ENCODE measurements at regions not wholly inside any gene's neighbourhood (a gene's known extent, or its start where the extent isn't known, plus 50 kb on each side); places are given as distances from the start of the nearest gene placed in this dataset.
"Not testable (repeated sequence)": the region's sequence is repeated elsewhere in the genome, so short reads cannot be mapped to it uniquely, and the experiment has no call there.

GRCh38 chr11:56883371-56883987 lies 105.2 kb upstream of the OR5AK2 start:
- DNase-seq (ENCODE audit: low spot score) (no peak), FAIRE-seq (no peak)

DNA sequence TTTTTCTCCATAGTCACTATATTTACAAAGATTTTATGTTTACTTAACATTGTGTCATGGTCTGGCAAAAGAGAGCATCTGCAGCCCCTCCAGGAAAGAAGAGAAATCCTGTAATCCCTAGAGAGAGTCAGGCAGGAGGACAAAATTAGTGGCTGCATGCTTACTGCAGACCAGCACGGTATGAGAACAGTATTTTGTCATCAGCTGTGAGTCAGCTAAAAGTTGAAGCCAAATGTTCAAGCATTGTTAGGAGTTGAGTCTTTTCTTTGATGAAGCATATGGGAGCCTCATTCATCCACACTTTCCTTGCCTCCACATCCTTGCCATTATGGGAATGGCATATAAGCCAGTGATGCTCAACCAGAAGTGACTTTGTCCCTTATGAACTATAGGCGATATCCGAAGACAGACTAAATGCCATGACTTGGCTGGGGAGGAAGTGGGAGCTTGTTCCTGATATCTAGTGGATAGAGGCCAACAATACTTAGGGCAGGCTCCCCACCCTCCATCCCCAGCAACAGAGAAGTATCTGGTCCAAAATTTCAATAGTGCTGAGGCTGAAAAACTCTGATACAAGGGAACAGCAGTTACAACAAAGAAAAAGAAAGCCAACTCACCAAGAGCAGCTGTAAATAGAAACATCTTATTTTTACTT lies 112.0 kb upstream of the OR5AK2 start:
- FAIRE-seq: no peak
- no peak for DNase-seq (ENCODE audit: low spot score)

GRCh38 chr11:56855217-56855616 lies 106.7 kb upstream of the OR9G4 start:
- FAIRE-seq (no peak), DNase-seq (ENCODE audit: low spot score) (no peak)

DNA sequence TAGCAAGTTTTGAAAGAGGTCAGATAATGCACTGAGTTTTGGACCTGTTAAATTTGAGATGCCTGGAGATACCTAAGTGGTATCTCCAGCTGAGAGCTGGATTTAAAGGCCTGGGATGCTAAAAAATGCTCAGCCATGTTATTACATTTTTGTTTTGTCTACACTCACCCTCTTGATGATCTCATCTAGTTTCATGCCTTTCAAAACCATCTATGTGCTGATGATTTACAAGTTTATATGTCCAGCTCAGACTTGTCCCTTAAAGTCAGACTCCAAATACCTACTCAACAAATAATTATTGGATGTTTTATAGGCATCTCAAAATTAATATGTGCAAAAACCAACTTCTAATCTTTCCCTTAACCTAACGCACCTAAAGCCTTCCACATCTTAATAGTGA lies 103.6 kb upstream of the OR9G4 start:
- no peak for FAIRE-seq
- DNase-seq (ENCODE audit: low spot score): no peak

GRCh38 chr11:56849852-56850251 lies 101.4 kb upstream of the OR9G4 start:
- DNase-seq (ENCODE audit: low spot score) (no peak), FAIRE-seq (no peak)

GRCh38 chr11:56849250-56849649 lies 100.8 kb upstream of the OR9G4 start:
- DNase-seq (ENCODE audit: low spot score): no peak

DNA sequence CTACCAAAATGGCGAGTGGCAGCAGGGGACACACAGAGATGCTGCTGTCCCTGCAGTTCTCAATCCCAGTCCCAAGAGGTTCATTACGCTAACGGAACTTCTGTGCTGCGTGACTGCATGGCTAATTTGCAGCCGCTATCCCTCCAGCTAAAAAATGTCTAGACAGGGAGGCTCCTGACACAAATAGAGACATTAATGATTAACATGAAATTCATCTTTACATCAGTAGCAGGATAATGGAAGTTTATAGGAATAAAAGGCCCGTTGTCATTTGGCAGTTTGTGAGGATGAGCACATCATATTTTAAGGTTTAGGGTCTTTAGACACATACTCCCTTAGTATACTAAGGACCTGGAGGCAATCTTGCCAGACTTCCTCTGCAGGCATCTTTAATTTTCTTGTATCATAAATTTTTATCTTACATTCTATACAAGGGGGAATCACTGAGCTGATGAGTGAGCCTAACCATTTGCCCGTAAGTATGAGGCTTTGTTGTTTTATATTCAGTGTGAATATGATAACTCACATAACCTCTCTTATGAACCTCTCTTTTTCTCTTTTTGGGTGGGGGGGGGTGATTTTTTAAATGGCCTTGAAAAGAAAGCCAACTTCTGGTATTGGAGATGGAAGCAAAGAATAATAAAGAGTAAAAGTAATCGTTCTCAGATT lies 99.8 kb upstream of the OR9G4 start:
- DNase-seq (ENCODE audit: low spot score) (peak; percentile 19), FAIRE-seq (no peak)

More at GRCh38 chr11:56849250-56849649, 100.8 kb upstream of the OR9G4 start:
- FAIRE-seq: no peak

DNA sequence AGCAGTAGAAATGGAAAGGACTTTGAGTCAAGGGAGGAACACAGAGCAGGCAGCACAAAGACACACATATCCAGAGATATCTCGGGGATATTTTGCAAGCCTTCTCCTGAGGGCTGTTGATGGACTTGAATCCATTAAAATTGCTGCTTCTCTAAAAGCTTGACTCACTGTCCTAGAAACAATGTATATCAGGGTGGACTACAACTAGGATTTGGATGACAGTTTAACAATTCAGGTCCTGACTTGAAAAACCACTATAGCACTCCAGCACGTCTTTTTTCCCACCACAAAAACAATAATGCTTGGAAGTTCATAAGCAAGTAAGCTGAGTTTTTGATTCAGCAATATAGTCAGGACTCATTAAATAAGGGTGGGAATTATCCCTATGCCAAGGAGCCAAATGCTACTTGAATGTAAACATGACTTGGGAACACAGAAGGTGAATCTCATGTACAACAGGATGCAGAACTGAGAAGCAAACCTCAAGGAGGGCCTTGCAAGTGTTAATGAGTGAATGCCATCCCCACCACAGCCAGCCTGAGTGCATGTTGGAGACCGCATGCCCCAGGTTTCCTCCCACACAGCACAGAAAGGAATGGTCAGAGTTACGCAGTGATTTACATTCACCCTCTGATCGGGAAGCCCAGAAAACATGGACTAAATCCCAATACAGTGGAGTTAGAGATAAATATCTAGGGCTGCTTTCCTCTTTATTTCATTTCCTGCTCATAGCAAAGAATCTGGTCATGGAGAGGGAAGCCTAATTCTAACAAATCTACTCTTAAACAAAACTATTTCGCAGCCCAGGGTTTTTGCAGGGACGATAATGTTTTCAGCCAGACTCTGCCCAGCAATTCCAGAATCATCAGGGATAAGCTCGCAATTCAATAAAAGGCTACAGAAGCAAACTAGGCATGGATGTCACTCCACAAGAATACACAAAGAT lies 98.4 kb upstream of the OR9G4 start:
- FAIRE-seq (no peak), DNase-seq (ENCODE audit: low spot score) (no peak)

DNA sequence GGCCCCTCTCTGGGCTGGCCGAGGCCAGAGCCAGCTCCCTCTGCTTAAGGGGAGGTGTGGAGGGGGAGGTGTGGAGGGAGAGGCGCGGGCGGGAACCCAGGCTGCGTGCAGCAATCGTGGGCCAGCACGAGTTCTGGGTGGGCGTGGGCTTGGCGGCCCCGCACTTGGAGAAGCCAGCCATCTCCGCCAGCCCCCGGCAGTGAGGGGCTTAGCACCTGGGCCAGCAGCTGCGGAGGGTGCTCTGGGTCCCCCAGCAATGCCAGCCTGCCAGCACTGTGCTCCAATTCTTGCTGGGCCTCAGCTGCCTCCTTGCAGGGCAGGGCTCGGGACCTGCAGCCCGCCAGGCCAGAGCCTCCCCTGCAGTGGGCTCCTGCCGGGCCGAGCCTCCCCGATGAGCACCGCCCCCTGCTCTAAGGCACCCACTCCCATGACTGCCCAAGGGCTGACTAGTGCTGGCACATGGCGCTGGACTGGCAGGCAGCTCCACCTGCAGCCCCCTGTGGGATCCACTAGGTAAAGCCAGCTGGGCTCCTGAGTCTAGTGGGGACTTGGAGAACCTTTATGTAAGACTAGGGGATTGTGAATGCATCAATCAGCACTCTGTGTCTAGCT lies 96.7 kb upstream of the OR9G4 start:
- no peak for FAIRE-seq
- no peak for DNase-seq (ENCODE audit: low spot score)

GRCh38 chr11:56843816-56844215 lies 95.3 kb upstream of the OR9G4 start:
- FAIRE-seq (no peak), DNase-seq (ENCODE audit: low spot score) (no peak)

DNA sequence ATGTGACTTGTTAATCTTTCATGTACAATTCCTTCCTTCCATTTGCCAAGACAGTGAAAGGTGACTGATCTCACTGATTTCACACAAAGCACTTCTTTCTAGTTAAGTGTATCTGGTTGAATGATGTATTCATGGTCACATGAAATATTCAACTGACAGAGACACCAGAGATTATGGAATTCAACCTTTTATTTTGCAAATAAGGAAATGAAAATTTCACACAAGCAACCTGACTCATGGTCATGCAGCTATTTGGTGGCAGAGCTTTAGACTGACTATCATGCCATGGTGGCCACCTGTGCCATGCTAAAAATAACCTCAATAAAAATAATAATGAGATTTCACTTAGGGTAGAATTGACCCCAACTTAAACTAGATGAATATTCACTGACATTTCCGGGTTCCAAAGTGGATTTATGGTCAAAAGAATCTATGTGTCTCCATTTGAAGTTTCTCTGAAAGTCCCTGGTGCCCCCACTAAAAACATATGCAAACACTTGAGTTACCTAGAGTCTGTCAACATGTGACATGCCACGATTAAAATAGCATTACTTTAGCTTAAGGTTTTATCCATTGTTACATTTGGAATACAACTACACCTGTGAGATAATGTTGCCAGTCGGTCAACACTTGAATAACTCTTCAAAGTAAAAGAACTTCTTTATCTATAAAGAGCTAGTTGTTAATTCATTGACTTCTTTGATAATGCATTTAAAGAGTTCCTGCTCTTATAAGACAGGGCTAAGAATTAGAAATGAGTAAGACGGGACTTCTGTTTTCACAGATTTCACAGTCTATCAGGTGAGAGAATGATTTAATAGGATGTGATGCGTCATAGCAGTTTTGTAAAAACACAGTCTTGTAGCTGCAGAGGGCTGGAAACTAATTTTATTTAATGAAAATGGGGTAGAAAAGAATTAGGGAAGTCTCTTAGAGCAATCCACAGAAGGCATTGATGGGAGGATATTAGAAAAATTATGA lies 94.6 kb upstream of the OR9G4 start:
- no peak for FAIRE-seq
- no peak for DNase-seq (ENCODE audit: low spot score)

GRCh38 chr11:56841210-56841810 lies 92.8 kb upstream of the OR9G4 start:
- DNase-seq (ENCODE audit: low spot score): peak; percentile 40
- no peak for FAIRE-seq

DNA sequence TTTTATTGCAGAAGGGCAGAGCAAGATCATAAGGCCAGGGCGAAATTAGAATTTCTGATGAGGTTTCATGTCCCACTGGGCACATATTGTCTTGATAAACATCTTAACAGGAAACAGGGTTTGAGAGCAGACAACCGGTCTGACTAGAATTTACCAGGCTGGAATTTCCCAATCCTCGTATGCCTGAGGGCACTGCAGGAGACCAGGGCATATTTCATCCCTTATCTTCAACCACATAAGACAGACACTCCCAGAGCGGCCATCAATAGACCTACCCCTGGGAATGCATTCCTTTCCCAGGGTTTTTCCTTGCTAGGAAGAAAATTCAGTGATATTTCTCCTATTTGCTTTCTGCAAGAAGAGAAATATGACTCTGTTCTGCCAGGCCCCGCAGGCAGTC lies 78.9 kb upstream of the OR9G4 start:
- not testable (repeated sequence) for FAIRE-seq; DNase-seq (ENCODE audit: low spot score)

DNA sequence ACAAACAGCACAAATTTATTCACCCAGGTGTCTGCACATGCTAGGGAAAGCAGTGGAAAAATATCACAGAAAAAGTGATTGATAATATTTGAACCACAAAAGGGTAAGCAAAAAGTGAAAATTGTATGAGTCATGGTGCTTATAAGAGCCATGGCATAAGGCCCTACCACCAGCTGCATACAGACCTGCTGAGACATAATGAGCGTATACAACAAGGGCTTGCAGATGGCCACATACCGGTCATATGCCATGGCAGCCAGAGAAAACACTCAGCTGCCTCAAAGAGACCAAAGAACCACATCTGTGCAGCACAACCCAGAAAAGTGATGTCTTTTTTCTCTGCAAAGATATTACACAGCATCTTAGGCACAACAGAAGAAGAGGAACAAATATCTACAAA lies 71.4 kb upstream of the OR9G4 start:
- no peak for DNase-seq (ENCODE audit: low spot score)
- FAIRE-seq: no peak

- DNase-seq (ENCODE audit: low spot score): no peak
- FAIRE-seq: no peak
Measured at GRCh38 chr11:56817661-56818060, 69.2 kb upstream of the OR9G4 start.

DNA sequence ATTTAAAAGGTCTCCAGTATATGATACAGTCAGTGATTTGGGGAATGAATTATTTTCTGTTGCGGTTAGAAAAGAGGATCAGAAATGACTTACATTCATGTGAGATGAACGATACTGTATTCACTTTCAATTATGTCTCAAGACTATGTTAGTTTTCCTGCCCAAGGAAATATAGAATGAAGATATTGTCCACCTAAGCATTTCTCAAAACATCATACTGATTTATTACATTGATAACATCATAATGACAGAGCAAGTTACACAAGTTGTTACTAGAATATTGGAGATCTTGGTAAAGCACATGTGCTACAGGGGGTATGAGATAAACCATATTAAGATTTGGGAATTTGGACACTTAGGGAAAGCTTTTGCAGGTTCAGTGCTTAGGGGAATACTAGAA lies 67.8 kb upstream of the OR9G4 start:
- FAIRE-seq (no peak), DNase-seq (ENCODE audit: low spot score) (no peak)

DNA sequence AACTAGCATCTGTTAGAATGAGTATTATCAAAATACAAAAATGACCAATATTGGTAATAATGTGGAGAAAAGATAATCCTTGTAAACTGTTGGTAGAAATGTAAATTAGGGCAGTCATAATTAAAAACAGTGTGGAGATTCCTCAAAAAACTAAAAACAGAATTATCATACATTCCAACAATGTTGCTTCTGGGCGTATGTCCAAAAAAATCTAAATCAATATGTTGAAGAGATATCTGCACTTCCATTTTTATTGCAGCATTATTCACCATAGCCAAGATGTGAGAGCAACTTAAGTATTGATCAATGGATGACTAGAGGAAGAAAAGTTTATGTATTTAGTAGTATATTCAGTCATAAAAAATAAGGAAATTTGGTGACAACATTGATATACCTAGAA lies 59.8 kb upstream of the OR9G4 start:
- FAIRE-seq (no peak), DNase-seq (ENCODE audit: low spot score) (no peak)

GRCh38 chr11:56799691-56800210 lies 51.3 kb upstream of the OR9G4 start:
- no peak for DNase-seq (ENCODE audit: low spot score)
- no peak for FAIRE-seq

Data from RCC 7860 (cell line).